ENCODE measurements at regions not wholly inside any gene's neighbourhood (a gene's known extent, or its start where the extent isn't known, plus 50 kb on each side); places are given as distances from the start of the nearest gene placed in this dataset.

GRCh38 chr2:180882959-180883358, 97.4 kb upstream of the UBE2E3 start:
- TF ChIP-seq CTCF (conservative IDR thresholded peaks at IDR 0.05 in 1 of 2, IDR thresholded peaks at IDR 0.05 in 1 of 2; ENCODE audit: extremely low read depth in 1 of 2, insufficient read depth in 1 of 2, low read depth in 1 of 2, low read length in 2 of 2) (no peak), EZH2 (IDR thresholded peaks at IDR 0.05; ENCODE audit: borderline replicate concordance, low read length) (no peak)

Data from mammary epithelial cell (primary cell).